ENCODE measurements at regions not wholly inside any gene's neighbourhood (a gene's known extent, or its start where the extent isn't known, plus 50 kb on each side); places are given as distances from the start of the nearest gene placed in this dataset.

DNA sequence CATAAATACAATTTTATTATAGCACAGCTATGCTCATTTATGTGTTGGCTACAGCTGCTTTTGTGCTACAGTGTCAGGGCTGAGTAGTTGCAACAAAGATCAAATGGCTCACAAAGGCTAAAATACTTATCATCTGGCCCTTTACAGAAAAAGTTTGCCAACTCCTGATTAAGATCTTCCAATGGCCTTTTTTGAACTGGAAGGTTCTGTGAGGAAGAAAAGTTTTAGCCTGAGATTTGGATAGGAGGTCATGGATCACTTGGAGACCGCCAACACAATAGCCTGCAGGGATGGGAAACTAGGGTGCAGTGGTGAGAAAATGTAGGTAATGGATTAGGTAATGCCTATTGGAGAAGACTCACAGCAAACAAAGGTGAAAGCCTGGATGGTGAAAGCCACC lies 169.8 kb downstream of the NOC3L start:
- DNase-seq (ENCODE audit: low read depth): no peak

GRCh38 chr10:94193466-94193924 lies 169.2 kb downstream of the NOC3L start:
- DNase-seq (ENCODE audit: low read depth): no peak

GRCh38 chr10:94194256-94194655 lies 168.5 kb downstream of the NOC3L start:
- DNase-seq (ENCODE audit: low read depth): no peak

DNA sequence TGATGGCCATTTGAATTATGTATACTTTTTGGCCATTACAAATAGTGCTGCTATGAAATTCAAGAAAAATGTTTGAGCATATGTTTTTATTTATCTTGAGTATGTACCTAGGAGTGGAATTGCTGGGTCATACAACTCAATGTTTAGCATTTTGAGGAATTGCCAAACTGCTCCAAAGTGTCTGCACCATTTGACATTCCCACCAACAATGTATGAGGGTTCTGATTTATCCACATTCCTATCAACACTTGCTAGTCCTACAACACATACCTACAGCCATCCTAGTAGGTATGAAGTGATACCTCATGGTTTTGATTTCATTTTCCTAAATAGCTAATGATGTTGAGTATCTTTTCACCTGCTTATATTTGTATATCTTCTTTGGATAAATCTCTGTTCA lies 165.5 kb downstream of the NOC3L start:
- DNase-seq (ENCODE audit: low read depth): no peak

GRCh38 chr10:94198324-94198723 lies 164.4 kb downstream of the NOC3L start:
- no peak for DNase-seq (ENCODE audit: low read depth)

DNA sequence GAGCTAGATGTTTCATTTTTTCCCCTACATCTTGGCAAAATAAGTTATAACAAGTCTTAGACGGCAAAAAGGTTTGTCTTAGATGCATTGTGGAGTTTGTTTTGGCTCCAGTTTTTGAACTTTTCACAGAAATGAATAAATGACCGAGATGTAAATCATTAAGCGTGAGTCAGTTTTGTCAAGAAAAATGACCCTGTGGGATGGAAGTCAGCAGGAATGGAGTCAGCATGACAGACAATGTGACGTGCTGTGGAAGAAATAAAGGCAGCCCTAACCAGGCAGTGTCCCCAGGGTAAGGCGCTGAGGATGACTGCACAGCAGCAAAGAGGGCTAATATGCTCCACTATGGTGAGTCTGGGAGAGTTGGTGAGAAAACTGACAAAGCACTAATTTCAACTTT lies 163.2 kb downstream of the NOC3L start:
- DNase-seq (ENCODE audit: low read depth): no peak

- no peak for DNase-seq (ENCODE audit: low read depth)
Measured at GRCh38 chr10:94200146-94200837, 162.4 kb downstream of the NOC3L start.

- no peak for DNase-seq (ENCODE audit: low read depth)
Measured at GRCh38 chr10:94205396-94205831, 157.3 kb downstream of the NOC3L start.

- DNase-seq (ENCODE audit: low read depth): no peak
Measured at GRCh38 chr10:94206176-94206575, 156.6 kb downstream of the NOC3L start.

DNA sequence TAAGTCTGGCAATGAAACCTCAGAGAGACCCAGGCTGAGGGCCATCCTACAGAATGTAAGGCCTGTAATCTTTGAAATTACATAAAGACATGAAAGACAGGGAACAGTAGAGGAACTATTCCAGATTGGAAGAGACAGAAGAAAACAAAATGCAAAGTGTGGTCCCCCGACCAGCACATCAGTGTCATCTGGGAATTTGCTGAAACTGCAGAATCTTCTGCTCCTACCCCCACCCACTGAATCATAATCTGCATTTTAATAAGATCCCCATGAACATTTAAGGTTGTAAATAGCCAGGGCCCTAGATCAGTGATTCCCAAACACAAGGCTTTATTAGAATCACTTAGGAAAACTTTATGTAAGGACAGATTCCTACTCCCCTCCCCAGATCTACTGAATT lies 154.4 kb downstream of the NOC3L start:
- no peak for DNase-seq (ENCODE audit: low read depth)

- no peak for DNase-seq (ENCODE audit: low read depth)
Measured at GRCh38 chr10:94210440-94211168, 152.1 kb downstream of the NOC3L start.

- no peak for DNase-seq (ENCODE audit: low read depth)
Measured at GRCh38 chr10:94211169-94211510, 151.6 kb downstream of the NOC3L start.

DNA sequence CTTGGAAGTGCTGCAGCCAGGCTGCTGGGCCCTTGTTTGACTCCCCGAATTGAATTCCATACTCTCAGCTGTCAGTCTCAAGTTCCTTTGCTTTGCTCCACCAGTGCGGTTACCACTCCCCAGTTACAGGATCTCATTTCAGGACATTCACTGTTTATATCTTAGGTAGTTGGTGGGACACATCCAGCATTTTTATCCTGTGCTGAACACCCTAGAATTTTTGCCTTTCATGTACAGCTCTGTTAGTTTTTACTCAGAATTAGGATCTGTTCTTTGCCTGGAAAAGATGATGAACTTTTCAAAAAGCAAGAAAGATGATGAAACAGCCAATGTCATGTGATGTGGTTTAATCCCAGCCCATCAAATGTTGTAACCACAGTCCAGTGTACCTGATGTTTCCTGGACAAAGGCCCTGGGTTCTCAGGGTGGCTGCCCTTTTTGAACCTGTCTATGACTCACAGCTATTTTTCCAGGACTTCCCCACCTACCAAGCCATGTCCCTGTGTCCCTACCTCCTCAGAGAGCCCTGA lies 149.7 kb downstream of the NOC3L start:
- no peak for DNase-seq (ENCODE audit: low read depth)

DNA sequence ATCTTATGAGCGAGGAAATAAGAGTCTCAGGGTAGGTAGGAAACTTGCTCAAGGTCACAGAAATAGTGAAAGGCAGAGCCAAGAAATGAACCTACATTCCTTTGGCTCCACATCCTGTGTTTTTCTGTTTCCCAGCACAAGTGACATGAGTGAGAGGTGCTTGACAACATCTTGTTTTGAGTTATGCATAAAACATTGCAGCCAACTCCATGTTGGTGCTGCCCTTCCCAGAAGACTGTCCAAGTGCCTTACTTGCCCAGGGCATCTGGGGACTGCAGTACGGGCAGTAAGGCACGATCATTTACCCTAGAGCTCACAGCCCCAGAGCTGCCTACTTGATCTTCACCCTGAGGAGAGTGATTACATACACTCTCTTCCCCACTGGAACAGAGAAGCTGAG lies 148.8 kb downstream of the NOC3L start:
- no peak for DNase-seq (ENCODE audit: low read depth)

GRCh38 chr10:94214481-94214893 lies 148.3 kb downstream of the NOC3L start:
- DNase-seq (ENCODE audit: low read depth): no peak

DNA sequence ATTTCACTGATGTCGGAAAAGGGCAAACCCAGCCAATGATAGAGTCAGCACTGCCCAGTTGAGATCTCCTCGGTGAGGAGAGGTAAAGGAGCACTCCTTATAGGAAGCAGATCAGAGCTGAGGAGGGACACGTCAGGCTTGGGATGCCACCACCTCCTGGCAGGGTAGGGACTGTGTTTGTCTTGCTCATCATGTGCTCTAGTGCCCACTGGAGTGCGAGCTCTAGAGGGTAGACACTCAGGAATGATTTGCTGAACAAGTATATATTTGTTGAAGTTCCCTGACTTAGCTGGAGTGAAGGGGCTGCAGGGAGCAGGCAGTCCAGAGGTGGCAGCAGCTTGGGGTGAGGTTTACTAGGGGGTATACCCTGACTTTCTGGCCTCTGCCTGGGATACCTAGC lies 146.5 kb downstream of the NOC3L start:
- DNase-seq (ENCODE audit: low read depth): no peak

- DNase-seq (ENCODE audit: low read depth): no peak
Measured at GRCh38 chr10:94217411-94217810, 145.3 kb downstream of the NOC3L start.

DNA sequence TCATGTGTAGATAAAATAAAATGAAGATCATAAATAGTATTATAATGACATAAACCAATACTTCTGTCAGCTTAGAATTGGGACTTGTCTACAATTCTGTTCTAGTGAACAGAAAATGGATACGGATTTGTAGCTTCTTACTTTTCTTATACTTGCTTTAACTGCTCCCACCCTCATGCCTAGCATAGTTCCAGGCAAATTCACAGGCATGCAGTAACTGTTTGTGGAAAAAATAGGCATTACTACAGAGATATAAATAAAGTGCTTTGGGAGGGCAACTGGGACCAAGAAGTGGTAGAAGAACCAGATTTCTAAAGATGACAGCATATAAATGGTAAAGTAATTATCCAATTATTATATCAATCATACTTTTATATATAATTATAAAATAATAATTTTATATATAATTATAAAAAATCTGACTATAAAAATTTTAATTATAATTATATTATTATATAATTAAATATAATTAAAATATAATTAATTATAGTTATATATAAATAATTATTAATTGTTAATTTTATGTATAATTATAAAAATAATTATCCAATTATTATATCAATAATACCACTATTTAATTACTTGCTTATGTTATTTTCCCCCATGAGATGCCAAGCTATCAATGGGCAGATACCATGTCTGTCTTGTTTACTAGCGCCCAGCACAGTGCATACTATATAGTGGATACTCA lies 144.1 kb downstream of the NOC3L start:
- DNase-seq (ENCODE audit: low read depth): no peak

GRCh38 chr10:94219829-94220228 lies 142.9 kb downstream of the NOC3L start:
- DNase-seq (ENCODE audit: low read depth): no peak

GRCh38 chr10:94220717-94221116 lies 142.0 kb downstream of the NOC3L start:
- DNase-seq (ENCODE audit: low read depth): no peak

DNA sequence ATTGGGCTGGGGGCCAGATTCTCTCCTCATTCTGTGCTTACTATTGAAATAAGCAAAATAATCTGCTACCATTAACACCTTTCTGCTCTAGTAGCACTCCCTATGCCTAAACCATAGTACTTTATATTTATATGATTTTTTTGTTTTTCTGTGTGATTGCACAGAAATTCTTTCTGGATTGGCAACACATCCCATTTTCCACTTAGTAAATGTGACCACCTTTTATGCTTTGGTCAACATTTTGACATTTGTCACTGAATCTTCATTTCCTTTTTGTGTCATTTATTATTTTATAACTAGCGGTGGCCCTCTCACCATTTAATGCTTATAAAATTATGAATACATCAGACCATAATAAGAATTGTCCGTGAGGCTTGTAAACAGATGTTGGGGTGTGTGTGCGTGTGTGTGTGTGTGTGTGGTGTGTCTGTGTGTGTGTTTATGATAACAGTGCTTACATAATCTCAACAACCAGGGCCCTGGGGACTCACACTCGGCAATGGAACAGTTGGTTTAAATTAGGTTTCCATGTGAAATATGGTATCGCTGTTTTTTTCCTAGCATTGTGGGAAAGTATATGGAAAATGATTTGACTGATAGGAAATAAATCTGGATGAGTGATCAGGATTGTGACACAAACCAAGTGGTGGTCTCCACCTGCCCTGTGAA lies 138.9 kb downstream of the NOC3L start:
- DNase-seq (ENCODE audit: low read depth): no peak

GRCh38 chr10:94224656-94225055 lies 138.1 kb downstream of the NOC3L start:
- DNase-seq (ENCODE audit: low read depth): no peak

All from activated T-cell treated with anti-CD3 and anti-CD28 coated beads for 1 hour (primary cell).